Left renal pelvis (tissue), 4 donors: ENCODE measurements at regions not wholly inside any gene's neighbourhood (a gene's known extent, or its start where the extent isn't known, plus 50 kb on each side); places are given as distances from the start of the nearest gene placed in this dataset.

Source experiments
- DNase-seq, 4 donors: peaks; one replicate each; pipeline ENCODE4 v3.0.0-alpha.2; 2013; ENCODE audit warnings: low read depth in 4 of 4, low spot score in 3 of 4

DNA sequence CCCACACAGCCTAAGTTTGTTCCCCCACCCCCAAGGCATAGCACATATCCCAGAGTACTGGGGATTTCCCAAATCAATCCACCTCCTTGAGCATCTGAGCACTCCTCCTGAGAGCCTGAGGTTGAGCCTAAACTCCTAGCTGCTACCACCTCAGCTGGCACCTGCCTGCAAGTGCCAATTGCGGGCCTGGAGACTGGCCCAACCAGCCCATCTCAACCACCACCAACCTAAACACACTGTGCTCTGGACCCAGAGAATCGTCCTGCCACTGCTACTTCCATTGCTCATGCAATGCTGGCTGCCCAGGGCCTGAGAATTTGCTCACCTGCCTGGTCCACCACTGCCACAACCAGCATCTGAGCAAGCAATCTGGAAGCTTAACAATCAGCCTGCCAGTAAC is 177.1 kb downstream of the FGF13 start:
- no peak for DNase-seq

DNA sequence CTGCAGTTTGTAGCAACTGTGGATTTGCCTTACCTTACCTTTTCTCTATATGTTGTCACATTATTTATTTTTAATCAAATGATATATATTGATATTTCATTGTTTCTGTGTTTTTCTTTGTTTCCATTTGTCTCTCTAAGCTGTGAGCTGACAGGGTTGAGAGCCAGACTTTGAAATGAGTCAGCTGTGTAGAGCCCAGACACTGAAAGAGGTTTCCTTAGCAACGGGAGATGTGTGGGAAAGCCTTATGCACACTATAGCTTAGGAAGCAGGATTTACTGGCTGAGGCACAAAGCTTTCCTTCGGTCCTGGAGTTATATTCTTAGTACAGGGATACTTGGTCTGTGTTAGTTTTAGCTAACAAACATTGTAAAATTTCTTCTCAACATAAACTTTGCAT is 192.2 kb downstream of the FGF13 start:
- peak; percentile 3 to 46 (median 19) for DNase-seq

DNA sequence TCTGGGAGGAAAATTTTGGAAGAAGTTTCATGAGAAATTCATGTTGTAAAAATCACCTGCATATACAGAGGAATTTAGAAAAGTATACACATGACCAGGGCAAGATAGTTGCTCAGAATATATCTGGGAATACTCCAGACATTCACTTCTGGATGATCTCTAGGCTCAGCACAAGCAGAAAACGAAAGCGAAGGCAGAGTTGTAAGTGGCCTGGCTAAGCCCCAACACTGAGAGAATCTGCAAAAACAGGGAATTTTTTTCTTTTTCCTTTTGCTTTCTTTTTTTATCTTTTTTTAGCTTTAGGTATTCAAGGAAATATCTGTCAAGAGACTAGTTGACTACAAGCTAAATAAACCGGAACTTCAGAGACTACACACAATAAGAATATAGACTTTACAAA is 207.2 kb downstream of the FGF13 start:
- no peak for DNase-seq

DNA sequence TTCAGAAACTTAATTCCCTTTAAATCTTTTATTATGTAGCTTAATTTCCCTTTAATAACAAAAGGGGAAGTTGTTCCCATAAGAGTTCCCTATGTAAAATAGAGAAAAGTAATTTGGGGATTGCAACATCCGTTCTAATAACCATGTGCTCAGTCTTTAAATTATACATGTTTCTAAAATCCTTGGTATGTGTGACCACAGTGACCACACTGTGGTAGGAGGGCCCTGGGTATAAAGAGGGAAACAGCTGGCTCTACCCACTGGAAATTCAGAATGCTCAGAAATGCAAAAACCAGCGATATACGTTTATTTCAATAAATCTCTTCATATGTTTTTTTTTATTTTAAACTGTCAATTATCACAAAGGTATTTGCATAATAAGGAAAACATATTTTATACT is 219.1 kb downstream of the FGF13 start:
- DNase-seq, result no peak

DNA sequence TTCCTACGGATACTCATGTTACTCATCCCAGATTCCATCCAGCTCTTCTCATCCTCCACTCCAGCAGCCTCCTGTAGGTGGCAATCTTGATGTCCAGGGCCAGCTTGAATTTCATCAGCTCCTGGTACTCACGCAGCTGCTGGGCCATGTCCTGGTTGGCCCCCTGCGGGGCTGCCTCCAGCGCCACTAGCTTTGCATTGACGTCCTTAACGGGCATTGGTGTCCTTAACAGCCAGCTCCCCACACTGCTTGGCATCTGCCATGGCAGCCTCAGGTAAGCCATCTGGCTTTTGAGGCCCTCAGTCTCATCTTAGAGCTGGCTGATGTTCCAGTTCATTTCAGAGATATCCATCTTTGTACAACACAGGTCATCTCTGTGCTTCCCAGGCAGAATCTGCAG is 223.7 kb downstream of the FGF13 start:
- no peak for DNase-seq

DNA sequence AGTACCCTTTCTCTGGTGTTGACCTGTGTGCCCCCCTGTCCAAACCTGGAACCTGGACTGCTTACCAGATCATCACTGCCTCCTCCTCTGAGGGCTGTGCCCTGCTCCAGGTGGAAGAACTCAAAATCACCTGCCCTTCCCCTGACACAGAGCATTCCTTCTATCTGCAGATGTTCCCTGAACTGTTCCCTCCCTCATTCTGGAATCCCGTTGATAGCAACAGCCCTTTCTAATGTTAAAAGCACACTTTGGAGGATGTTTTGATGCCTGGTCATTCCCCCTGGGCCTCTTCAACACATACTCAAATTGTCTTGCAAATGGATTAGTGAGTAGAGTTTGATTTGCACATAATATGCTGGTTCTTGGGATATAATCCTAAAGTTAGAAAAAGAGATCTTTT is 225.8 kb downstream of the FGF13 start:
- DNase-seq, result no peak

DNA sequence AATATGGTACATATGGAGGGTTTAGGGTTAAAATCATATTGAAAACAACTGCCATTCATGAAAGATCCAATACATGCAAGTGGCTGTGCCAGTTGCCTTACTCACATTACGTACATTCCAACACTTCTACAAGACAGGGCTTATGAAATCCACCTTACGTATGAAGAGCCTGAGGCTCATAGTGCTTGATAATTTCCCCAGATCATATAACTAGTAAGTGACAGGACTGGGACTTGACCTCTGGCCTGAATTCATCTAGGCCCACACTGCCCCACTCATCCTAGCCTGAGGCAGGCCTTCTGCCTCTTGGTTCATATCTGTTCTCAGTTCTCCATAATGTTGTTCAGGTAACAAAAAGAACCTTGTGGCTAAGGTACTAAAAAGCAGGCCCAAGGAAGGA is 226.3 kb downstream of the FGF13 start:
- no peak for DNase-seq

DNA sequence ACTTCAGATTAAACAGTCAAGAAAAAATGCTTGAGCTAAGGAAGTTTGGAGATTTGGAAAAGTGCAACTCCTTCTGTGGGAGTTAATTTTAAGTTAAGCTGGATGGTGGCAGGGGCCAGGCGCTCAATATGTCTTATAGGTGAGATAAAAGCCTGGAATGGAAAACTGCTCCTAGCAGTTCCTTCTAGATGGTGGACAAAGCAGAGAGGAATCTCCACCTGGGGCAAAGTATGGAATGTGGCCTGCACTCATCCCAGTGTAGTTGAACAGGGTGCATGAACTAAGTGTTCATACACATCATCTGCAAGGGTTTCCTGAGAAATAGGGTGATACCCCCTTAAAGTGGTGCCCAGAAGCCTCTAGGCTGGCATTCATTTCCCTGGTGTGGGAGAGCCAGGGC is 227.1 kb downstream of the FGF13 start:
- no peak for DNase-seq

DNA sequence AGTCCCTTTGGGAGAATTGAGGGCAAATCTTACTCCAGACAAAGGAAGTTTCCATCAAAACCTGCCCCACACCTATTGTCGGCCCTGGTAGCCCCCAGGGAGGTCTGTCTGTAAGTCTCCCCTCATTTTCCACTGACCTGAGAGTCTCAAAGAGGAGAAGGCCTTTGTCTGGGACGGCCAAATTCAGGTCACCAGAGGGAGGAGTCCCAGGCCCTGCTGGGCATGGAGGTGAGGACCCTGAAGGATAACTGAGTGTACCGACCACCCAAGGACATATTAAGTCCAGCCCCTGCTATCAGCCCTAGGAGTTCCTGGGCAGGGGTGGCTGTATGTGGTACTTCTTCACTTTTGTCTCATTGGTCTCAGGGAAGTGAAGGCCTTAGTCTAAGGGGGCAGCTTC is 229.9 kb downstream of the FGF13 start:
- no peak for DNase-seq

DNA sequence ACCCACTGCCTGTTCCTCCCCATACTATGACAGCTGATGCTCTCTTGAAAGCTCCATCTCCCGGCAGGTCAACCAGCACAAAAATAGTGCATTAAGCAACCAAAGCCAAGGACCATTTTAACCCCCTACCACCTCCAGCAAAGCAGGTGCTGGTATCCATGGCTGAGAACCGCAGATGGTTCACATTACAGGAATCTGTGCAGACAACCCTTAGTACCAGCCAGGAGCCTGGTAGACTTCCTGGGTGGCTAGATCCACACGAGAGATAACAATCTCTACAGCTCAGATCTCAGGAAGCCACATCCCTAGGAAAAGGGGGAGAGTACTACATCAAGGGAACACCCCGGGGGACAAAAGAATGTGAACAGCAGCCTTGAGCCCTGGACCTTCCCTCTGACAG is 248.0 kb downstream of the FGF13 start:
- no peak for DNase-seq
